LNCaP clone FGC (cell line): ENCODE measurements at regions not wholly inside any gene's neighbourhood (a gene's known extent, or its start where the extent isn't known, plus 50 kb on each side); places are given as distances from the start of the nearest gene placed in this dataset.

Source experiments
- DNase-seq: peaks from one replicate; pipeline ENCODE4 v3.0.0-alpha.2; 2011; ENCODE audit warnings: low read depth
- H3K4me3 ChIP-seq: 2 replicates; pipeline ENCODE4 v1.5.1; 2011; ENCODE audit warnings: mild to moderate bottlenecking, low read depth, low read length, control low read depth
- CTCF ChIP-seq: IDR thresholded peaks from 2 replicates; pipeline ENCODE4 v1.5.1; 2012; ENCODE audit warnings: mild to moderate bottlenecking; ENCODE audit not compliant: control insufficient read depth, insufficient read depth; ENCODE audit errors: extremely low read depth

GRCh38 chr3:194240766-194241165 is 104.8 kb downstream of the HES1 start:
- H3K4me3 ChIP-seq = no peak overlapping the region
- DNase-seq = no peak
- no peak for TF ChIP-seq CTCF

GRCh38 chr3:194243172-194243837 is 107.4 kb downstream of the HES1 start:
- no peak for TF ChIP-seq CTCF
- no peak overlapping the region for H3K4me3 ChIP-seq
- DNase-seq = peak; percentile 87

GRCh38 chr3:194244167-194244566 is 107.0 kb downstream of the CPN2 start:
- no peak for TF ChIP-seq CTCF
- H3K4me3 ChIP-seq = no peak overlapping the region
- DNase-seq = no peak

- no peak overlapping the region for H3K4me3 ChIP-seq
- no peak for DNase-seq
- TF ChIP-seq CTCF = no peak
Observed at GRCh38 chr3:194245474-194245873, 105.7 kb downstream of the CPN2 start.

GRCh38 chr3:194245975-194246561 is 105.1 kb downstream of the CPN2 start:
- DNase-seq = no peak
- no peak overlapping the region for H3K4me3 ChIP-seq
- TF ChIP-seq CTCF = no peak

GRCh38 chr3:194246709-194247349 is 104.3 kb downstream of the CPN2 start:
- H3K4me3 ChIP-seq = no peak overlapping the region
- DNase-seq = no peak
- TF ChIP-seq CTCF = no peak
